CD1c-positive myeloid dendritic cell (primary cell): ENCODE measurements at regions not wholly inside any gene's neighbourhood (a gene's known extent, or its start where the extent isn't known, plus 50 kb on each side); places are given as distances from the start of the nearest gene placed in this dataset.
"Not testable (repeated sequence)": the region's sequence is repeated elsewhere in the genome, so short reads cannot be mapped to it uniquely, and the experiment has no call there.

Experiments used
- DNase-seq: peaks from one replicate; pipeline ENCODE4 v3.0.0-alpha.2; 2016; ENCODE audit errors: extremely low spot score

DNA sequence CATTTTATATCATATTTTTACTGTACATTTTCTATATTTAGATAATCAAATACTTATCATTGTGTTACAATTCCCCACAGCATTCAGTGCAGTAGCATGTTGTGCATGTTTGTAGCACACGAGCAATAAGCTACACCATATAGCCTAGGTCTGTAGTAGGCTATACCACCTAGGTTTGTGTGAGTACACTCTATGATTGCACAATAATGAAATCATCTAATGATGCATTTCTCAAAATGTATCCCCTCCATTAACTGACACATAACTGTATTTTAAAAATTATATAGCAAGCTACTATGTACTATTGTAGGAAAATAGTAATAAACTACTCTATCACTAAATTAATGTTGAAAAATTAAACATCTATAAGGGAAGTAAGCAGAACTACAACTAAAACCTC, 518.4 kb upstream of the PABPC4L start:
- no peak for DNase-seq

DNA sequence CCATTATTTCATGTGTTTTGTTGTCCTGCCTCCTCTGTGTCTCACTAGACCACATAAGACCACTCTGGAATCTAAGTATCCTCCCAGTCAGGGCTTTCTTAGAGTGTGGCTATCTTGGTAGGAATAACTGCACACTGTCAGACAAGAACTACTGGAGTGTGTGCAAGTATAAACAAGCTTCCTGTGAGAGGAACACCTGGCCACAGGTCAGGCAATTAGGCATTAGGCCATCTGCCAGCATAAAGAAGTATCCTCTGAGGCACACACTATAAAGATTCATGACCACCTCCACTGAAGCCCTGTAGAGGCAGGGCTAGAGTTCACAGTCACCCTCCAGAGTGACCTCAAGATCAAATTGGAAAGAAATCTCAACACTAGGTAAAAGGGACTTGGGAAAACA, 507.0 kb upstream of the PABPC4L start:
- no peak for DNase-seq

DNA sequence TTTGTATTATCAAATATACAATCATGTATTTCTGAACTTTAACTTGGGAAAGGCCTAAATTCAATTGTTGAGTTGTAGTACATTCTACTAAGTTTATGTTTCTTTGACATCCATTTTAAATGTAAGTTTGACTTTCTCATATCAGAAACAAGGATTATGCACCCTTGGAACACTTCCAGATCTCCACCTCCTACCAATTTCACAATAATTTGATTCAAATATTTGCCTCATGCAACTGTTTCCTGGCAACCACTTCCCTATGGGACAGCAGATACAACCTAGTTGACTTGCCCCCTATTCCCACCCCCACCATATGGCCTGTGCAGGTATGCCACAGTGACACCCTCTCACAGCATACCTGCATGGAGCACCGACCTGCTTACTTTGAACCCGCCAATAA, 506.4 kb upstream of the PABPC4L start:
- no peak for DNase-seq

DNA sequence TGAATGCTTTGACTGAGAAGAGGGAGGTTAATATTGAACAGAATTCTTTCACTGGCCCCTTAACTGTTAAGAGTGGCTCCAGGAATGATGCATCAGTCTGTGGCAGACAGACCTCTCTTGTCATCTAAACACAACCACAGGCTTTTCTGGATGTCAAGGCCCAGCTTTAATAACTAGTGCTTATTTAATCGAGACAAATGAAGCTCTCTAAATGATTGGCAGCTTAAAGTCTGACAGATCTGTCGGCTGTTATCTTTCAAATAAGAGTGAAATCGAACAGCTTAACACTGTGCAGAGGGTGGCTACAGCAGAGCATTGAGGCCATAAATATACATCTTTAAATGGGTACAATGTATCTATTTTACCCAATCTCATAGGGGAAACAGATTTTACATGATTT, 500.8 kb upstream of the PABPC4L start:
- DNase-seq, result no peak

DNA sequence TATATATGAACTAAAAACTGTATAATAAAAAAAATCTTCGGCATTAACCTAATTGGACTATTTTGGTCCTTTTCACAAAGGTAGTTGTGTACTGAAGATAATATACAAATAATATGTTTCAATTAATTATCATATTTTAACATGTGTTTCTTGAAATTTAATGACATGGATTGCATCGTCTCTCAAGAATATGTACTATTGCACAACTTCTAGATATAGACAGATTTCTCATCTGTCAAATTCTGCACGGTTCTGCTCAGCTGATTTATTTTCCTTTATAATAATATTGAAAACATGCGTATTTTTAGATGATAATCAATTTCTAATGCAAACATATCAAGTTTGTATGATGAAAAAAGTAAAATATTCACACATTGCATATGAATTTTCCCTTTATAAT, 498.7 kb upstream of the PABPC4L start:
- no peak for DNase-seq

DNA sequence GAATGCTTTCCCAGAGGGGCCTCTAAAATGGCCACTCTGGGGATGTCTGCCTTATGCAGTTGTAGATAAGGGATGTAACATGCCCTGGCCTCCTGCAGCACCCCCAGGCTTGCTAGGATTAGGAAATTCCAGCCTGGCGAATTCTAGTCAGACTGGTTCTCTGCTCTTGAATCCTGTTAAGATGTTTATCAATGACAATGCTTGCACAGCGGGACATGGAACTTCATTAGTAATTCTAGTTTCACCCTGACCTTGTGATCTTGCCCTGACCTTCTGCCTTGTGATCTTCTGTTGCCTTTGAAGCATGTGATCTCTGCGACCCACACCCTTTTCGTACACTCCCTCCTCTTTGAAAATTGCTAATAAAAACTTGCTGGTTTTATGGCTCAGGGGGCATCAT, 497.2 kb upstream of the PABPC4L start:
- DNase-seq, result not testable (repeated sequence)

DNA sequence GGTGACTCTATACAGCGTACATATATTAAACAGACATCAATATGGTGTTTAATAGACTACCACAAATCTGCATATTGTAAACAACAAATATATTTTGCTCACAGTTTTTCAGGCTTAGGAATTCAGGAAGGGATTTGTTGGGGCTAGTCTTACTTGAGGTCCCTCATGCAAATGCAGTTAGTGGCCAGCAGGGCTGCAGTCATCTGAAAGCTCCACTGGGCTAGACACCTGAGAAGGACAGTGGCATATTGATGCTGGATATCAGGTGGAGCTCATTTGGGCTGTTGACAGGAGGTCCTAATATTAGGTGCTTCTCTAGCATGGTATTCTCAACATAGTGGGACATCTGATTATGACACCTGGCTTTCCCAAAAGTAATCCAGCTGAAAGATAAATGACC, 493.8 kb upstream of the PABPC4L start:
- DNase-seq, result no peak

DNA sequence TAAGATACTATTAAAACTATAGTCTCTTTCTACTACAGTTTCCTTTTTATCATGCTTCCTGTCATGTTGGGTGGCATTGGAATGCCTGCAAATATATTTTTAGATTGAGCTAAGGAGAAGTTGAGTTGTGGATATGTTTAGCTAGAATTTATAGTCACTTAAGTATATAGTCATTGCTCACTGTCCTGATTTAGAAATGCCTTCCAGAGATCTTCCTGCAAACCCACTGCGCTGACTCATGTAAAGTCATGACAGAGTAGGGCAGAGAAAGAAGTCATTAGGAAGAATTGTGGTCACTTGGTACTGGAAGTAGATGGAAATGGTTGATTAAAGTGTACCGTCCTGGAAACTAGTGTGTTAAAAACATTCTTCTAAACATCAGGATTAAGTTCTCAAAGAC, 490.3 kb upstream of the PABPC4L start:
- no peak for DNase-seq

DNA sequence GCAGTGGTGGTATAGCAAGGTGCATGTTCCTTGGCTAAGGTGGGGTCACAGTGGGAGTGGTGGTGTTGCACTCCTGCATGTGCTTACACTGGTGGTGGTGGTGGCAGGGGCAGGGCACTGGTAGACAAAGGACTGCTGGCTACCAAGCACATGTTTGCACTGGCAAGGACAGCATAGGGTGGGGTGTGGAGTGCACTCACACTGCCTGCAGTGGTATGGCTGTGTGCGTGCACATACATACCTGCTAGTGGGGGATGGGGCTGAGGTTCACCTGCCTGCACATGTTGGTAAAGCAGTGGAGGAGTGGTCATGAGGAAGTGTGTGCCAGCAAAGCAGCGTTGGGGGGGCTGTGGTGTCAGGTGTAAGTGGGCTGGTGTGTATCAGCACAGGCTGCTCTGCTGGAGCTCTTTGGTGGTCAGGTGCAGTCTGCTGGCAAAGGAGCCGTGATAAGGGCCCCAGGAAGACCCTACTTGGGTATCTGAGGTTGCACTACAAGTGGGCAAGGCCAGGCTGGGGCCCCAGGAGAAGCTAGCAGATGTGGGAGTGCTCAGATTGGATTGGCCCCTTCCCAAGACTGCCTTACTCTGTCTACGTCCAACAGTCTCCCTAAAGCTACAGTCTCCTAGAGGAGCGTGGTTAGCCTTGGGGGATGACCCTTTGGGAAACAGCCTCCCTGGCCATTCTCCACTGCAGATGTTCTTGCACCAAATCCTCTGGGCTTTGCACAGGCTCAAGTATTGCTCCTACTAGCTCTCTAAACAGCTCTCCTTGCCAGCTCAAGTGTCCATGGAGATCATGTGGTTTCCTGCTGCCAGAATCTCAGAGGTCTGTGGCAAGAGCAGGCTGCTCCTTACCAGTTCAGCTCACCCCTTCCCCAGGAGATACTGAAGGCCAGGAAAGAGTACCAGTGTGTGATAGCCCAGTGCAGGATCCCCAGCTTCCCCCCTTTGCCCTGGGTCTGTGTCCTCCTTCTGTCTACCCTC, 486.3 kb upstream of the PABPC4L start:
- DNase-seq, result no peak

DNA sequence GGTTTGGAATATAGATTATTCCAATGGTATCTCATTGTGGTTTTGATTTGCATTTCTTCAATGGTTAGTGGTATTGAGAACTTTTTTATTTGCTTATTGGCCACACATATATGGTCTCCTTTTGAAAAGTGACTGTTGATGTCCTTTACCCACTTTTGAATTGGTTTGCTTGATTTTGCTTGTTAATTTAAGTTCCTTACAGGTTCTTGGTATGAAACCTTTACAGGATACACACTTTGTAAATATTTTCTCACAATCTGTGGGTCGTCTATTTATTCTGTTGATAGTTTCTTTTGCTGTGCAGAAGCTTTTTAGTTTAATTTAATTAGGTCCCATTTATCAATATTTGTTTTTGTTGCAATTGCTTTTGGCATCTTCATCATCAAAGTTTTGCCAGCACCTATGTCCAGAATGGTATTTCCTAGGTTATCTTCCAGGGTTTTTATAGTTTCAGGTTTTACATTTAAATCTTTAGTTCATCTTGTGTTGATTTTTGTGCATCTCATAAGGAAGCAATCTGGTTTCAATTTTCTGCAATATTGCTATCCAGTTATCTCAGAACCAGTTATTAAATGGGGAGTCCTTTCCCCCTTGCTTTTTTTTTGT, 475.7 kb upstream of the PABPC4L start:
- DNase-seq, result no peak

DNA sequence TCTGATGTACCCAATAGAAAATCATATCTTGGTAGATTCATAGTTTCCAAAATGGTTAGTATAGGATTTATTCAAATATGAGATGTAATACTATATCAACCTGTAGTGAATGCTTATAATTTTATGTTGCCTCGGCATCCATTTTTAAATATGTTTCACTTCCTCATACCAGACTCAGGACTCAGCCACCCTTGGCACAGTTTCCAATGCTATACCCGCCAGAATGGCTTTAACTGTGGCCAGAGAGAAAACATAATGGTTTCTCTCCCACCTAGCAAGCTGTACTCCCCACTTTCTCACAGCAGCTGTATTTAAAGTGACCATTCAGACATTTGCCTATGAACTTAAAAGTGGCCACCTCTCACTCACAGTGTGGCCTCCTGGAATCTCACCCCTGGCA, 466.6 kb upstream of the PABPC4L start:
- DNase-seq, result no peak

DNA sequence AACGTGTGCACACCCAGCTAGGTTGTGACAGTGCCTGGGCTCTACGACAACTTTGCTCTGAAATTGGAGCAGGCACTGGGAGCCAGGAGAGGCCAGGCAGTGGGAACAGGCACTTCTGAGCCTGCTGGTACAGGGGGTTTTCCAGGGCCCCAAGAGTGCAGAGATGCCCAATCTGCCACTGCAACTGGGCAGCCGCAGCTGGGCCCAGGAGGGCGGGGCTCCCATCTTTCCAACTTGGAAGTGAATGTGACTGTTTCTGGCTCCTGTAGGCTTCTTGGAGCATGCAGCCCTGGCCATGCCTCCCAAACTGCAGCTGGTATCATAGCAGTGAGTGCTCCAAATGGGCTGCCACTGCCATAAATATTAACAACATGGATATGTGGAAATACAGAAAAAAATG, 465.1 kb upstream of the PABPC4L start:
- DNase-seq, result no peak

DNA sequence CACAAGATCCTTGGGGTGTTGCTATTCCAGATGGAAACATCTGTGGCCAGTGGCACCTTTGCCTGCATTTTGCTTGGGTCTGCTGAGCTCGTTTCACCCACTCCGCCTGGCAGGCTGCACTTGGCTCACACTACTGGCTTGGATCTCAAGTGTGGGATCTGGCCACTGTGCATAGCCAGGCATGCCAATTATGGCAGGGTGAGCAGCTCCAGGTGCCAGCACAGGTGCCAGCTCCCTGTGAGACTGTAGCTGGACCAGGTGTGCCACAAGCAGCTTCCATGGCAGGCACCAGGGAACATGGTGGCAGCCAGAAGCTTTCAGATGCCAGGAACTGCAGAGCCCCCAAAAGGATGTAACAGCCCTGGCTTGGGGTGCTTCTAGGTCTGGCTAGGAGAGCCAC, 463.8 kb upstream of the PABPC4L start:
- DNase-seq, result no peak

DNA sequence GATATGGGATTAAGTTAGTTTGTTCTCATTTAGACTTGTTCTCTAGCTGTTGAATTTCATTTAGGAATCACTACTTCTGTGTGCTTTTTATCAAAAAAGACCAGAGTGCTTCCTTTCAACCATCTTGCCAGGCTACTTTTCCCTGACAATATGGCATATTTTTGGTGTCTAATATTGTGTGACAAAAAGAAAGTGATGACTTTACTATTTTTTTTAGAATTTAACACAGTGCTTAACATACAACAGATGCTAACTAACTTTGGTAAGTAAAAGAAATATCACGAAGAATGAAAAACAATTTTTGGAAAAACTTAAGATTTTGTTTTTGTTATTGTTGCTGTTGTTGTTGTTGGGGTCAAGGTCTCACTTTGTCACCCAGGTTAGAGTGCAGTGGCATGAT, 462.2 kb upstream of the PABPC4L start:
- DNase-seq, result no peak

DNA sequence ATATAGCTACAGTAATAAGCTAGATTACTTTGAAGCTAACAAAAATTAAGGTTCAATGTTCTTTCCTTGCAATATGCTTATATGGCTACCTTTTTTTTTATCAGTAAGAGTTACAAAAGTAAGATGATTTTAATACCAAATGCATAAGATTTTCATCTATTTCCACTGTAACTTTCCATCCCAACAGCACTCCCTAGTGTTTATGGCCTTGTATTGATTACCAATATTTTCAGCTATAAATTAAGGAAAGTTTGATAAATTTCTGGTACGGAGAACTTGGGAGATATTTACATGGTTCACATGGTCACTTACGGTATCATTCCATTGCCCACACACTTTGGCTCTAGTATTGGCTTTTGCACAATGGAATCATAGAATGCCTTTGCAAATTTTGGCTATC, 448.9 kb upstream of the PABPC4L start:
- DNase-seq, result no peak

DNA sequence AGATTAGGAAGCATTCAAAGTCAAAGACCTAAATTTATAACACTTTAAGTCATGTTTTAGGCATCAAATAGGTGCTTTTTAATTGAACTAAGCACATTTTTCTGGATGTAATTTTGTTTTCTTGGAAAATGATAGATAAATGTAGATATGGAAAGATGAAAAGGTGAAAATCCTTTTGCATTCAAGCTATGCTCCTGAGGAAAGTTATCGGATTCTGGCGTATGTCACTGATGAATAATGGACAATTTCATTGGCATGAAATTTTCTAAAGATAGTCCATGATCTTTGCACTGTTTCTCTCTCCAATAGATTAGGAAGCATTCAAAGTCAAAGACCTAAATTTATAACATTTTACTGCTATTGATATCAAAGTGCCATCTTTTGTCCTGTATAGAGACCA, 444.2 kb upstream of the PABPC4L start:
- no peak for DNase-seq

DNA sequence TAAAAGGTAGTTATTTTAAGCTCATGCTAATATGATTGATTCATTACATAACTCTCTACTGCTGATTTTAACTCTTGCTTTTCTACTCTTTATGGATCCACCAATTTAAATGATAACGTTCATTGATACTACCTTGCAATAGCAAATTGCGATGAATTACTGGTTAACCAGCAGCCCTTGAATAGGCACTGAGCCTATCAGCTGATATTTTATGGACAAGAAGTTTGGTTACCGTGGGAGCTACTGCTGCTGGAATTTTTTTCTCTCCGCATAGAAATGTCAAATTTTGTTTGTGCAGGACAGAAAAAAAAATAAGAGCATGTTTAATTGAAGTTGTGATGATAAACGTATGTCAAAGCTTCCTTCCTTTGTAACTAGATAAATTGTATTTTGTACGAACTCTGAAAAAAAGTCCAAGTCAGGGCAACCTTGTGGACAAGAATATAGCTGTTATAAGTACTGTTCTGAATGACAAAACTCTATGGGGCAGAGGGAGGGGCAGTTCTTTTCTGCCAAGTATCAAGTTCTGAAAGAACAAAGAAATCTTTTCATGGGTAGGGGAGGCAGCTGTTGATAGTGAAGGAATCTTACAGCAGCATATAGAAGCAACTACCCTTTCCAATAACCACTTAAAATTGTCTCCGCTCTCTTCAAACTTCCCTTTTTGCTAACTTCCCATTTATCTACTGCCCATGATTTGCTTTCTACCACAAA, 434.9 kb upstream of the PABPC4L start:
- no peak for DNase-seq

DNA sequence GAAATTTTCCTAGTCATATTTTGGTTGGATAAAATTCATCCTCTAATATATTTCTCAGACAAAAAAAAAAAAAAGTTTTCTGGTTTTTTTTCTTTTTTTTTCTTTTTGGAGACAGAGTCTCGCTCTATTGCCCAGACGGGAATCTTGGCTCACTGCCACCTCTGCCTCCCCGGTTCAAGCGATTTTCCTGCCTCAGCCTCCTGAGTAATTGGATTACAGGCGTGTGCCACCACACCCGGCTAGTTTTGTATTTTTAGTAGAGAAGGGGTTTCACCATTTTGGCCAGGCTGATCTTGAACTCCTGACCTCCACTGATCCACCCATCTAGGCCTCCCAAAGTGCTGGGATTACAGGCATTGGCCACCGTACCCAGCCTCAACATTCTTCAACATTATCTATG, 432.7 kb upstream of the PABPC4L start:
- DNase-seq, result no peak

DNA sequence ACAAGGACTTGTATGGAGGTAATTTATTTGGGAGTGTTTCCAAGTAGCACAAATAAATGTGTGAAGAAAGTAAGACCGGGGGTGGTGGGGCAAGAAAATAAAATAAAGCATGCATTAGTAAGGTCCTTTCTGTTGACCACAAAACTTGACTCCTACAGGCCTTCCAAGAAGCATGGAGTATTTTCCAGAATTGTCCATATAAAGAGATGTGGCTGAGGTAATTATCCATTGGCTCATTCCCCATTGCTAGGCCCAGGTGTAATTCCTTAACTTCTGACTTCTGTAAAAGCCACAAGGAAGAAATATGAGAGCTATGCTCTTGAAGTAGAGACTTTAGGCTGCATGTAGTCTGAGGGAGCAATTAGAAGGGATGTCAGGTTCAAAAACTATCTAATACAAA, 430.5 kb upstream of the PABPC4L start:
- no peak for DNase-seq

DNA sequence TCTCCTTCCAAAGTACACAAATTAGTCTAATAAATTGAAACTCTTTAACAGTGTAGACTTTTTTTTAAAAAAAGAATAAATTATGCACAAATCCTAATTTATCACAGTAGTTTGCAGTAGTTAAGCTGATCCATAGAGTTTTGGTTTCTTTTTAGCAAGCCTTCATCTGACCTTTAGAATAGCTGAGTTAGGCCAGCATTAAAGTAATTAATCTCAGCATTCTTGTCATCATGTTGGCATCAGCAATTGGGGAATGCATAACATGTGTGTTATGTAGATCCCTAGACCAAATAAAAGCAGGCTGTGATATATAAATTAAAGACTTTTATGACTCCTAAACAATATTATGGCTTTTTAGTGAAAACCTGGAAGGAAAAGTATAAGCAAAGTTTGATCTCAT, 426.5 kb upstream of the PABPC4L start:
- no peak for DNase-seq

DNA sequence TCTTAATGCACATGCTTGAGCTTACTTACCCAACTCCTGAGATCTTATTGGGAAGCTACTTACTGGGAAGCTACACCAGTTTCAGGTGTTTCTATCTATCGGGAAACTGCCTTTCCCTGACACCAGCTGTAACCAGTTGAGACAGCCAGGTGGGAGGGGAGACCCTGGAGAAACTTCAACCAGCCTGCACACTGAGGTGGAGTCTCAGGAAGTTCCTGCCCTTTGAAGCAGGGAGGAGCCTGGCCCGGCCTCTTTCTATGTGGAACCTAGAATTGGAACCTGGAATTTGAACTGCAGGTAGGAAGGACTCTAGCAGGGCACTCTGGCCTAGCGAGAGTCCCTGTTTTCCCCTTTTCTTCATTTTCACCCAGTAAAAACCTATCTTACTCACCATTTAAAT, 425.8 kb upstream of the PABPC4L start:
- DNase-seq, result no peak

DNA sequence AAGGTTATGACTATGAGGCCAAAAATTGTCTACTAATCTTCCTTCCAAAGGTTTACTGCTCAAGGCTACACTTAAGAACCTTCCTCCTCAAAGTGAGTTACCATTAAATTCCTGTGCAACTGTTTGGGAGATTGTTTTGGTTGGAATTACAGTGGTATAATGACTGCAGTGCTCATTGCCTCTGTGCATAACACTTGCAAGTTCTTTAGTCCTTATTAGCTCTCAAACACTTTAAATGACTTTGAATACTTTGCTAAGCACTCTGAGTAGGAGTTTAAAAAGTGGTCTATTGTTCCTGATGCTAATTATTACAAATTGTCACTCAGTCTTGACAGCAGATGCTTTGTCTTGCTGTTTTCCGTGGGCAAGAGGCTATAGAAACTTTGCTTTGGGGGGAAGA, 422.8 kb upstream of the PABPC4L start:
- DNase-seq, result no peak
